ENCODE measurements at regions not wholly inside any gene's neighbourhood (a gene's known extent, or its start where the extent isn't known, plus 50 kb on each side); places are given as distances from the start of the nearest gene placed in this dataset.
A peak's percentile ranks its signal among the peaks of the same experiment; 100 is the strongest.

GRCh38 chr20:39242614-39243013, 280.5 kb downstream of the DHX35 start:
- DNase-seq: no peak

GRCh38 chr20:39234520-39235095, 272.5 kb downstream of the DHX35 start:
- DNase-seq: no peak

- no peak for DNase-seq
Measured at GRCh38 chr20:39233755-39234154, 271.6 kb downstream of the DHX35 start.

GRCh38 chr20:39227416-39227815, 265.3 kb downstream of the DHX35 start:
- no peak for DNase-seq

- DNase-seq: no peak
Measured at GRCh38 chr20:39225978-39226377, 263.8 kb downstream of the DHX35 start.

GRCh38 chr20:39225536-39225935, 263.4 kb downstream of the DHX35 start:
- DNase-seq: no peak

- peak in 1 of 2 donors; percentile 9 for DNase-seq
Measured at GRCh38 chr20:39222101-39222500, 260.0 kb downstream of the DHX35 start.

GRCh38 chr20:39216195-39216594, 254.1 kb downstream of the DHX35 start:
- DNase-seq: no peak

- DNase-seq: no peak
Measured at GRCh38 chr20:39214828-39215227, 252.7 kb downstream of the DHX35 start.

GRCh38 chr20:39213476-39214145, 251.5 kb downstream of the DHX35 start:
- no peak for DNase-seq

GRCh38 chr20:39211060-39211748, 249.1 kb downstream of the DHX35 start:
- DNase-seq: no peak

GRCh38 chr20:39210341-39211036, 248.3 kb downstream of the DHX35 start:
- DNase-seq: no peak

GRCh38 chr20:39206899-39207564, 244.9 kb downstream of the DHX35 start:
- no peak for DNase-seq

- no peak for DNase-seq
Measured at GRCh38 chr20:39195582-39196021, 233.5 kb downstream of the DHX35 start.

- no peak for DNase-seq
Measured at GRCh38 chr20:39190666-39191570, 228.8 kb downstream of the DHX35 start.

- DNase-seq: no peak
Measured at GRCh38 chr20:39188266-39188765, 226.2 kb downstream of the DHX35 start.

GRCh38 chr20:39181490-39181889, 219.3 kb downstream of the DHX35 start:
- no peak for DNase-seq

GRCh38 chr20:39176457-39176856, 214.3 kb downstream of the DHX35 start:
- no peak for DNase-seq

- DNase-seq: no peak
Measured at GRCh38 chr20:39170896-39171463, 208.8 kb downstream of the DHX35 start.

GRCh38 chr20:39165099-39165498, 203.0 kb downstream of the DHX35 start:
- no peak for DNase-seq

GRCh38 chr20:39164642-39165041, 202.5 kb downstream of the DHX35 start:
- DNase-seq: no peak
